ENCODE measurements at regions not wholly inside any gene's neighbourhood (a gene's known extent, or its start where the extent isn't known, plus 50 kb on each side); places are given as distances from the start of the nearest gene placed in this dataset.

GRCh38 chr4:104975617-104976016, 171.1 kb upstream of the TET2 start:
- TF ChIP-seq POLR2AphosphoS5 (IDR thresholded peaks at IDR 0.05; ENCODE audit: low read depth, low read length) (no peak), REST (IDR thresholded peaks at IDR 0.05; ENCODE audit: insufficient read depth in 1 of 2, low read depth in 2 of 2, low read length in 2 of 2) (no peak)

Data from PFSK-1 (cell line).